ENCODE measurements at regions not wholly inside any gene's neighbourhood (a gene's known extent, or its start where the extent isn't known, plus 50 kb on each side); places are given as distances from the start of the nearest gene placed in this dataset.

- H3K9me3 Mint-ChIP-seq, result peaks cover 0 to 4% (median 4%) of the 10 kb centered on the region in 3 donors
- H3K27me3 Mint-ChIP-seq, result peaks cover 1% of the 10 kb centered on the region
- H3K4me3 Mint-ChIP-seq, result no peak overlapping the region
- H3K27ac Mint-ChIP-seq, result no peak overlapping the region
- no peaks in the 10 kb centered on the region for H3K36me3 Mint-ChIP-seq
- peaks cover 0 to 1% (median 0%) of the 10 kb centered on the region in 3 donors for H3K4me1 Mint-ChIP-seq
Measured at GRCh38 chr3:59142556-59142955, 92.7 kb upstream of the CFAP20DC start.

GRCh38 chr3:59138966-59139365, 89.1 kb upstream of the CFAP20DC start:
- no peak overlapping the region for H3K4me3 Mint-ChIP-seq
- H3K27me3 Mint-ChIP-seq, result no peaks in the 10 kb centered on the region
- H3K27ac Mint-ChIP-seq, result no peak overlapping the region
- no peaks in the 10 kb centered on the region for H3K36me3 Mint-ChIP-seq
- no peaks in the 10 kb centered on the region for H3K9me3 Mint-ChIP-seq
- peaks cover 0 to 1% (median 0%) of the 10 kb centered on the region in 3 donors for H3K4me1 Mint-ChIP-seq

- Mint-ChIP-seq H3K27me3 (no peaks in the 10 kb centered on the region), H3K36me3 (no peaks in the 10 kb centered on the region), H3K4me1 (no peaks in the 10 kb centered on the region), H3K9me3 (no peaks in the 10 kb centered on the region), H3K27ac (no peak overlapping the region), H3K4me3 (no peak overlapping the region)
Measured at GRCh38 chr3:59137415-59137814, 87.6 kb upstream of the CFAP20DC start.

- no peak overlapping the region for H3K4me3 Mint-ChIP-seq
- no peak overlapping the region for H3K27ac Mint-ChIP-seq
- H3K4me1 Mint-ChIP-seq, result no peaks in the 10 kb centered on the region
- no peaks in the 10 kb centered on the region for H3K9me3 Mint-ChIP-seq
- no peaks in the 10 kb centered on the region for H3K27me3 Mint-ChIP-seq
- H3K36me3 Mint-ChIP-seq, result no peaks in the 10 kb centered on the region
Measured at GRCh38 chr3:59136081-59136480, 86.3 kb upstream of the CFAP20DC start.

- H3K27ac Mint-ChIP-seq, result no peak overlapping the region
- H3K4me3 Mint-ChIP-seq, result no peak overlapping the region
- no peaks in the 10 kb centered on the region for H3K4me1 Mint-ChIP-seq
- no peaks in the 10 kb centered on the region for H3K27me3 Mint-ChIP-seq
- H3K9me3 Mint-ChIP-seq, result no peaks in the 10 kb centered on the region
- H3K36me3 Mint-ChIP-seq, result no peaks in the 10 kb centered on the region
Measured at GRCh38 chr3:59135096-59135495, 85.3 kb upstream of the CFAP20DC start.

GRCh38 chr3:59133311-59133710, 83.5 kb upstream of the CFAP20DC start:
- no peaks in the 10 kb centered on the region for H3K4me1 Mint-ChIP-seq
- H3K4me3 Mint-ChIP-seq, result no peak overlapping the region
- H3K27ac Mint-ChIP-seq, result no peak overlapping the region
- no peaks in the 10 kb centered on the region for H3K27me3 Mint-ChIP-seq
- H3K36me3 Mint-ChIP-seq, result no peaks in the 10 kb centered on the region
- H3K9me3 Mint-ChIP-seq, result no peaks in the 10 kb centered on the region

- H3K36me3 Mint-ChIP-seq, result no peaks in the 10 kb centered on the region
- H3K27me3 Mint-ChIP-seq, result peaks cover 2% of the 10 kb centered on the region
- no peaks in the 10 kb centered on the region for H3K4me1 Mint-ChIP-seq
- H3K4me3 Mint-ChIP-seq, result no peak overlapping the region
- no peak overlapping the region for H3K27ac Mint-ChIP-seq
- H3K9me3 Mint-ChIP-seq, result no peaks in the 10 kb centered on the region
Measured at GRCh38 chr3:59131016-59131766, 81.4 kb upstream of the CFAP20DC start.

GRCh38 chr3:59128685-59129084, 78.9 kb upstream of the CFAP20DC start:
- Mint-ChIP-seq H3K36me3 (no peaks in the 10 kb centered on the region), H3K9me3 (no peaks in the 10 kb centered on the region), H3K4me3 (no peak overlapping the region), H3K4me1 (no peaks in the 10 kb centered on the region), H3K27ac (no peak overlapping the region), H3K27me3 (peaks cover 2% of the 10 kb centered on the region)

GRCh38 chr3:59127071-59127470, 77.2 kb upstream of the CFAP20DC start:
- Mint-ChIP-seq H3K4me3 (no peak overlapping the region), H3K36me3 (no peaks in the 10 kb centered on the region), H3K9me3 (peaks cover 0 to 1% (median 0%) of the 10 kb centered on the region in 3 donors), H3K27ac (no peak overlapping the region), H3K27me3 (peaks cover 2% of the 10 kb centered on the region), H3K4me1 (no peaks in the 10 kb centered on the region)

- H3K27ac Mint-ChIP-seq, result no peak overlapping the region
- H3K4me1 Mint-ChIP-seq, result no peaks in the 10 kb centered on the region
- H3K27me3 Mint-ChIP-seq, result peaks cover 2% of the 10 kb centered on the region
- H3K36me3 Mint-ChIP-seq, result no peaks in the 10 kb centered on the region
- no peak overlapping the region for H3K4me3 Mint-ChIP-seq
- peaks cover 0 to 1% (median 0%) of the 10 kb centered on the region in 3 donors for H3K9me3 Mint-ChIP-seq
Measured at GRCh38 chr3:59126446-59126845, 76.6 kb upstream of the CFAP20DC start.

GRCh38 chr3:59121346-59122144, 71.7 kb upstream of the CFAP20DC start:
- no peak overlapping the region for H3K4me3 Mint-ChIP-seq
- peaks cover 2% of the 10 kb centered on the region for H3K27me3 Mint-ChIP-seq
- no peak overlapping the region for H3K27ac Mint-ChIP-seq
- H3K36me3 Mint-ChIP-seq, result no peaks in the 10 kb centered on the region
- peaks cover 0 to 1% (median 0%) of the 10 kb centered on the region in 3 donors for H3K9me3 Mint-ChIP-seq
- no peaks in the 10 kb centered on the region for H3K4me1 Mint-ChIP-seq

- Mint-ChIP-seq H3K27ac (no peak overlapping the region), H3K4me1 (peaks cover 0 to 5% (median 4%) of the 10 kb centered on the region in 3 donors), H3K27me3 (no peaks in the 10 kb centered on the region), H3K36me3 (no peaks in the 10 kb centered on the region), H3K9me3 (peaks cover 0 to 1% (median 0%) of the 10 kb centered on the region in 3 donors), H3K4me3 (no peak overlapping the region)
Measured at GRCh38 chr3:59118928-59119327, 69.1 kb upstream of the CFAP20DC start.

GRCh38 chr3:59117396-59117795, 67.6 kb upstream of the CFAP20DC start:
- H3K4me3 Mint-ChIP-seq, result no peak overlapping the region
- peaks cover 0 to 5% (median 4%) of the 10 kb centered on the region in 3 donors for H3K4me1 Mint-ChIP-seq
- no peaks in the 10 kb centered on the region for H3K9me3 Mint-ChIP-seq
- no peaks in the 10 kb centered on the region for H3K27me3 Mint-ChIP-seq
- H3K27ac Mint-ChIP-seq, result no peak overlapping the region
- no peaks in the 10 kb centered on the region for H3K36me3 Mint-ChIP-seq

- H3K9me3 Mint-ChIP-seq, result no peaks in the 10 kb centered on the region
- no peak overlapping the region for H3K27ac Mint-ChIP-seq
- peaks cover 0 to 5% (median 4%) of the 10 kb centered on the region in 3 donors for H3K4me1 Mint-ChIP-seq
- no peaks in the 10 kb centered on the region for H3K27me3 Mint-ChIP-seq
- H3K36me3 Mint-ChIP-seq, result no peaks in the 10 kb centered on the region
- H3K4me3 Mint-ChIP-seq, result peak overlapping the region in 3 of 4 donors; percentile 46 to 89 (median 66)
Measured at GRCh38 chr3:59116233-59116537, 66.4 kb upstream of the CFAP20DC start.

GRCh38 chr3:59115364-59116232, 65.8 kb upstream of the CFAP20DC start:
- H3K9me3 Mint-ChIP-seq, result no peaks in the 10 kb centered on the region
- H3K36me3 Mint-ChIP-seq, result no peaks in the 10 kb centered on the region
- H3K27ac Mint-ChIP-seq, result no peak overlapping the region
- H3K4me3 Mint-ChIP-seq, result peak overlapping the region in 3 of 4 donors; percentile 46 to 89 (median 66)
- H3K27me3 Mint-ChIP-seq, result no peaks in the 10 kb centered on the region
- H3K4me1 Mint-ChIP-seq, result peaks cover 0 to 5% (median 4%) of the 10 kb centered on the region in 3 donors
